A673 (cell line): ENCODE measurements at regions not wholly inside any gene's neighbourhood (a gene's known extent, or its start where the extent isn't known, plus 50 kb on each side); places are given as distances from the start of the nearest gene placed in this dataset.

Experiments used
- BruUV-seq: library from RNA; stranded (reverse); fragments of 400-500 nt; replicated peaks from 2 replicates; lab custom pipeline; 2021; lab: Mats Ljungman, UMichigan
- CTCF ChIA-PET: fragments of 300-600 bp; sonication (Branson Sonifier 250); formaldehyde crosslinking; loops from one replicate; lab custom pipeline; 2022; ENCODE audit warnings: antibody characterized with exemption; lab: Charles Lee
- POLR2A ChIA-PET: fragments of 300-600 bp; sonication (Branson Sonifier 250); formaldehyde crosslinking; loops from one replicate; lab custom pipeline; 2022; ENCODE audit warnings: antibody characterized with exemption; ENCODE audit not compliant: low non-redundant PET; lab: Charles Lee
- DNase-seq: peaks from one replicate; pipeline ENCODE4 v3.0.0-alpha.2; 2015; ENCODE audit warnings: low spot score
- H3K27ac ChIP-seq: fragments of 200-600 bp; sonication (generic); 2 replicates; pipeline ENCODE4 v1.5.1; 2016; ENCODE audit warnings: mixed run types, low read depth, mild to moderate bottlenecking, mixed read lengths, antibody characterized with exemption, low read length; ENCODE audit not compliant: poor library complexity, severe bottlenecking
- H3K27me3 ChIP-seq: fragments of 200-600 bp; sonication (generic); replicated peaks from 2 replicates; pipeline ENCODE4 v1.6.1; 2017; ENCODE audit warnings: mixed run types, low read depth, mild to moderate bottlenecking, mixed read lengths, antibody characterized with exemption, low read length; ENCODE audit not compliant: insufficient read depth, poor library complexity
- H3K36me3 ChIP-seq: fragments of 200-600 bp; sonication (generic); 2 replicates; pipeline ENCODE4 v1.6.1; 2016; ENCODE audit warnings: mixed run types, mild to moderate bottlenecking, mixed read lengths, antibody characterized with exemption, low read length; ENCODE audit not compliant: insufficient read depth, poor library complexity, severe bottlenecking
- H3K4me1 ChIP-seq: fragments of 200-600 bp; sonication (generic); 2 replicates; pipeline ENCODE4 v1.6.1; 2017; ENCODE audit warnings: mixed run types, mild to moderate bottlenecking, mixed read lengths, antibody characterized with exemption, low read length; ENCODE audit not compliant: insufficient read depth, poor library complexity, severe bottlenecking
- H3K4me3 ChIP-seq: fragments of 200-600 bp; sonication (generic); 2 replicates; pipeline ENCODE4 v1.5.1; 2016; ENCODE audit warnings: low read depth, mixed run types, mild to moderate bottlenecking, mixed read lengths, low read length; ENCODE audit not compliant: poor library complexity, severe bottlenecking
- H3K9me3 ChIP-seq: fragments of 200-600 bp; sonication (generic); 2 replicates; pipeline ENCODE4 v1.6.1; 2016; ENCODE audit warnings: mixed run types, low read depth, mild to moderate bottlenecking, mixed read lengths, antibody characterized with exemption, low read length; ENCODE audit not compliant: poor library complexity, severe bottlenecking
- EZH2 ChIP-seq: fragments of 200-600 bp; sonication (generic); IDR thresholded peaks from 2 replicates; pipeline ENCODE4 v1.6.1; 2017; ENCODE audit warnings: borderline replicate concordance, low read depth, mild to moderate bottlenecking, mixed read lengths, antibody characterized with exemption, low read length; ENCODE audit not compliant: poor library complexity, severe bottlenecking
- intact Hi-C: fragments of 100-400 bp; cut with micrococcal nuclease; formaldehyde crosslinking; loops from one replicate; pipeline ENCODE4 v1.10.0; 2022; ENCODE audit not compliant: unreplicated experiment
- TF ChIP-seq, protein P1 (sequence below): fragments of 300-800, 200-600 bp; sonication (generic); conservative IDR thresholded peaks from 2 replicates; pipeline ENCODE4 v1.5.1; 2017; ENCODE audit warnings: low read depth, mild to moderate bottlenecking, antibody characterized with exemption, low read length, moderate library complexity, mixed read lengths

DNA sequence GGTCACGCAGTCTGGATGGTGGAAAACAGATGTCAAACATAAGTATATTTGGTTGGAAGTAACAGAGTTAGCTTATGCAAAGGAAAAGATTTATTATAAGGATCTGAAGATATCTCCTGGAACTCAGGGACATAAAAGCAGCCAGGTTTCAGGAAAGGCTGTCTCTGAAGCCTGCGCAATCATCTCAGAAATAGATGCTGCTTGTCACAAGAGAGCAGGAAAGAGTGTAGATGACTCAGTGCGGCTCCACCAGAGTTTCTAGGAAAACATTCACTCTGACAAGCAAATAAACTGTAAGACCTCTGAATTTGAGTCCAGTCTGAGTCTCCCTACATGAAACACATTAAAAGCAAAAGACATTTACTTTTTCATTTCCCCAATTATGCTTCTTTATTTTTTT lies 220.4 kb upstream of the HTR2A start:
- intact Hi-C loops: no loop called here
- TF ChIP-seq, protein P1, sequence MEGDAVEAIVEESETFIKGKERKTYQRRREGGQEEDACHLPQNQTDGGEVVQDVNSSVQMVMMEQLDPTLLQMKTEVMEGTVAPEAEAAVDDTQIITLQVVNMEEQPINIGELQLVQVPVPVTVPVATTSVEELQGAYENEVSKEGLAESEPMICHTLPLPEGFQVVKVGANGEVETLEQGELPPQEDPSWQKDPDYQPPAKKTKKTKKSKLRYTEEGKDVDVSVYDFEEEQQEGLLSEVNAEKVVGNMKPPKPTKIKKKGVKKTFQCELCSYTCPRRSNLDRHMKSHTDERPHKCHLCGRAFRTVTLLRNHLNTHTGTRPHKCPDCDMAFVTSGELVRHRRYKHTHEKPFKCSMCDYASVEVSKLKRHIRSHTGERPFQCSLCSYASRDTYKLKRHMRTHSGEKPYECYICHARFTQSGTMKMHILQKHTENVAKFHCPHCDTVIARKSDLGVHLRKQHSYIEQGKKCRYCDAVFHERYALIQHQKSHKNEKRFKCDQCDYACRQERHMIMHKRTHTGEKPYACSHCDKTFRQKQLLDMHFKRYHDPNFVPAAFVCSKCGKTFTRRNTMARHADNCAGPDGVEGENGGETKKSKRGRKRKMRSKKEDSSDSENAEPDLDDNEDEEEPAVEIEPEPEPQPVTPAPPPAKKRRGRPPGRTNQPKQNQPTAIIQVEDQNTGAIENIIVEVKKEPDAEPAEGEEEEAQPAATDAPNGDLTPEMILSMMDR: no peak
- Histone ChIP-seq H3K36me3 (no peaks in the 10 kb centered on the region), H3K27me3 (peaks cover 29% of the 10 kb centered on the region), H3K4me1 (no peaks in the 10 kb centered on the region), H3K9me3 (no peaks in the 10 kb centered on the region), H3K4me3 (no peak overlapping the region), H3K27ac (no peak overlapping the region)
- BruUV-seq: no TSS peak
- CTCF ChIA-PET: no interaction called here
- no peak for DNase-seq
- POLR2A ChIA-PET: no interaction called here

DNA sequence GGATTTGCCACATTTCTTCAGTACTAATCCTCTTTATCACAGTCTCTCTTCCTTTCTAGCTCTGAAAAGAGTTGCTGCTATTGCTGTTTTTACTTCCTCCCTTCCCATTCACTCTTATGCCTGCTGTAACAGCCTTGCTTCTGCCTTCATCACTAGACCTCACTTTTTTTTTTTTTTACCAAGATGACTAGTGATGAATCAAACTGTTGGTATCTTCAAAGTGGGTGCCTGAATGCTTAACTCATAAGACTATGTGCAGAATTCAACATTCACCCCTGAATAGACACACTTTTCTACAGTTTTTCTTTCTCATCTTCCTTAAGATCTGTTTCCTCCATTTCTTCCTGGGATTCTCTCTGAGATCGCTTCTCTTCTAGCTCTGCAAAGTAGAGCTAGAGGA lies 217.2 kb upstream of the HTR2A start:
- DNase-seq: no peak
- ChIA-PET CTCF (no interaction called here), POLR2A (no interaction called here)
- Histone ChIP-seq H3K4me1 (no peaks in the 10 kb centered on the region), H3K27me3 (peaks cover 27% of the 10 kb centered on the region), H3K27ac (no peak overlapping the region), H3K36me3 (no peaks in the 10 kb centered on the region), H3K9me3 (no peaks in the 10 kb centered on the region), H3K4me3 (no peak overlapping the region)
- BruUV-seq: no TSS peak
- intact Hi-C loops: no loop called here
- TF ChIP-seq EZH2: no peak
- TF ChIP-seq, protein P1: no peak

DNA sequence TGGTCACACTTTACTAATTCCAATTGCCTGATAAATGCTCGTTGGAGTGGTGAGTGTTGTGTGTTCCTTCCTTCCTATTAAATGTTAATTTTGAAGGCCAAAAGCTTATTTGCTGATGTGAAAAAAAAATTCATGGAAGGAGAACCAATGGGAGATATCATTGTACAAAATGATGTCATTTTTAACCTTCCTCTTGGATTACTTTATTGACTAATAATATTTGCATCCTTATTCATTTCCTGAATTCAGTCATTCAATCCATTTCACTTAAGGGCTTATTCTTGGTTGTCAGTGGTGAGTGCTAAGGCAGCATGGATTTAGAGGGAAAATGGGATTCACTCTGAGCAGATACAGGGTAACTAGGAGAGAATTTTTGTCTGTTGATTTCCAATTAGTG lies 216.0 kb upstream of the HTR2A start:
- ChIA-PET POLR2A (no interaction called here), CTCF (no interaction called here)
- Histone ChIP-seq H3K4me1 (no peaks in the 10 kb centered on the region), H3K4me3 (no peak overlapping the region), H3K27me3 (peaks cover 27% of the 10 kb centered on the region), H3K9me3 (no peaks in the 10 kb centered on the region), H3K36me3 (no peaks in the 10 kb centered on the region), H3K27ac (no peak overlapping the region)
- TF ChIP-seq, protein P1: no peak
- TF ChIP-seq EZH2: no peak
- intact Hi-C loops: no loop called here
- BruUV-seq: no TSS peak
- DNase-seq: no peak
